HG02798 (cell line): ENCODE measurements at regions not wholly inside any gene's neighbourhood (a gene's known extent, or its start where the extent isn't known, plus 50 kb on each side); places are given as distances from the start of the nearest gene placed in this dataset.
A peak's percentile ranks its signal among the peaks of the same experiment; 100 is the strongest.

Experiments
- ATAC-seq: cut with Tn5 transposase; IDR thresholded peaks from one replicate; pipeline ENCODE4 v1.9.1; 2021; ENCODE audit warnings: mild to moderate bottlenecking; ENCODE audit not compliant: unreplicated experiment, poor library complexity

GRCh38 chr5:107268241-107268640, 402.5 kb downstream of the EFNA5 start:
- ATAC-seq = no peak

GRCh38 chr5:107266100-107266499, 404.6 kb downstream of the EFNA5 start:
- ATAC-seq = no peak

DNA sequence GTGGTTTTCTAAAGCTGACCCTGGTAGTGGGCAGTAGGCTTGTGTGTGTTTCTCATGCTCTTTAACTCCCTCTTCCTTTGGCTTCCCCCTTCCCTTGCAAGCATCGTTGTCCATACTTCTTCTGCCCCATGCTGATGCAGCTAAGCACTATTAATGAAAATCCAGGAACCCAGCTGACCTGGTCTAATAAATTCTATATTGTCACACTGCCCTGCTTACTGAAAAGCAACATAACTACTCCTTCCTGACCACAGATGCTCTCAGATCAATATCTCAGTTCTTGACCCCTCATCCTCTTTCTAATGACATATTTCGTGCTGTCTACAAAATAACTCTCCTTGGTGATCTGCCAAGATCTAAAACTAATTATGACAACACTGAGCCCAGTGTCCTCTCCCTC, 405.5 kb downstream of the EFNA5 start:
- ATAC-seq = no peak

DNA sequence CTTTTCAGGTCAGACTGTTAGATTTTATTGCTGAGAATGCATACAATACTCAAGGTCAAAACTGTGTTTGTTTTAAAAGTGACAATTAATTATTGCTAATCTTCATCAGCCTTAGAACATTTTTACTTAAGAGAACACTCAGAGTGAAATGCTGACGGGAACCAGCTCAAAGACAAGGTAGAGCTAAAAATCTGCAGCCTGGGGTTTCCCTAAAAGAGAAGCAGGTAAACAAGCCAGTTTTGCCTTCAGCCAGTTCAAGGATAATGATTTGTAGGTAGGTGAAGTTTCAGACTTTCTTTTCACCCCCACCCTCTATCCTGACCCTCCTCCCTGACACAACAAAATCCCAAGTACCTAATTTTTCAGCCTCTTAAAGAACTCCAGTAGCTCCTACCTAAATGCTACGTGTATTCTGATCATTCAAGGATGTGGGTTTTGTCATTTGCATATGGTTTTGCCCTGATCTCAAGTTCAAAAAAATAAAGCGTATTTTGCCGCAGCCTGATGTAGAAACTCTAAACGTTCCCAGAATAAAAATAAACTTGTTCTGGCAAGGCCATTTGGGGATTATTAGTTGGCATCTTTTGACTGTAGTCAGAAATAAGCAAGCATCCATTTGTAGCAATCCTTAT, 407.2 kb downstream of the EFNA5 start:
- ATAC-seq = peak; percentile 72

GRCh38 chr5:107257885-107258520, 412.7 kb downstream of the EFNA5 start:
- ATAC-seq = peak; percentile 62

GRCh38 chr5:107254902-107255234, 415.9 kb downstream of the EFNA5 start:
- ATAC-seq = no peak

DNA sequence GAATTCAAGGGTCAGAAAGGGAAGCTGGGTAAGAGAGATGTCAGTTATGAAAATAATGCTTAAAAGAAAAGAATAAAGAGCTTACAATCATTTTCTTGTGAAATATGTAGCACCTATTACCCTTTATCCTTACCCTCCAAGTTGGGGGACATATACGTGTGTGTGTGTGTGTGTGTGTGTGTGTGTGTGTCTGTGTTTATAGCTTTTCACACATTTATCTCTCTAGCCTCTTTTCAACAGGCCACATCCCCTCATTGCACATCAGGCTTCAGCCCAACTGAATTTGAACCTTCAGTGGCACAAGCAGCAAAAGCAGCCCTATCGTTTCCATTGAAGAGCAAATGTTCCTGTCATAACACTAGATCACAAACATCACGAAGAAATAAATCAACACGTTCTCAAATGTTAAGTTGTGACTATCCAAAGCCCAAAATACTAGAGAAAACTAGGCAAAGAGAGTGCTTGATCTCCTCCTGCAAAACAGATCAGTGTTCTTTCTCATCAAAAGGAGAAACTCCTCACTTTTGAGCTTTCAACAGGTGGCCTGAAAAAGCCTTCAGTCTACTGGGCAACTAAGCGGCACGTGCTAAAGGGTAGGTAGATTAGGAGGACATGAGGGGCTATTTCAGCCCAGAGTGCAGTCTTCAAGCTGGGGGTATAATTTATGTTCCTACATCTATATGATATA, 416.4 kb downstream of the EFNA5 start:
- no peak for ATAC-seq

- no peak for ATAC-seq
Observed at GRCh38 chr5:107253246-107253645, 417.5 kb downstream of the EFNA5 start.

- ATAC-seq = no peak
Observed at GRCh38 chr5:107251151-107251550, 419.6 kb downstream of the EFNA5 start.

DNA sequence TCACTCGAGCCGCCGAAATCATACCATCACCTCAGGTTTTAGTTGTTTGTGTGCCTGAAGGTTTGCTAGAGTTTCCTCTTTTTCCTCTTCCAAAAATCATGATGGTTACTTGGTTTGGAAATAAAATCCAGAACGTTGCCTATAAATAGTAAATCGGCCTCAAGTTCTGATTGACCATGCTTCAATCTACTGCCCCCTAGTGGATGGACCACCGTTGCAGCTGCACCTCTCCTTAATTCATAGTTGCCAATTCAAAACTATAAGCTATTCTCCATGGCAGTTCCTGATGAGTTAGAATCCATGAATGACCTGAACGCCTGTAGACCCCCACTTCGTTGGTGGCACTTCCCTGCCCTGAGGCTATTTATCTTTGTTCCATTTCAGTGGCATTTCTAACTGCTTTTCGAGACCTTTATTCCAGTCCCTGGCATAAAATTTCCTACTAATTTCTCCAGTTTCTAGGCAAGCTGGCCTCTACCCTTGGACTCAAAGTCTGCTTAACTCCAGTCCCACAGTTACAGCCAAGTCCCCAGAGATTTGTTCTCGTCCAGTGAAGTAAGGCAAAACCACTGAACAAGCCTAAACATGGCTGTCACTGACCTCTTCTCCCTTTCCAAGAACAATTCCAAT, 422.6 kb downstream of the EFNA5 start:
- peak; percentile 53 for ATAC-seq

DNA sequence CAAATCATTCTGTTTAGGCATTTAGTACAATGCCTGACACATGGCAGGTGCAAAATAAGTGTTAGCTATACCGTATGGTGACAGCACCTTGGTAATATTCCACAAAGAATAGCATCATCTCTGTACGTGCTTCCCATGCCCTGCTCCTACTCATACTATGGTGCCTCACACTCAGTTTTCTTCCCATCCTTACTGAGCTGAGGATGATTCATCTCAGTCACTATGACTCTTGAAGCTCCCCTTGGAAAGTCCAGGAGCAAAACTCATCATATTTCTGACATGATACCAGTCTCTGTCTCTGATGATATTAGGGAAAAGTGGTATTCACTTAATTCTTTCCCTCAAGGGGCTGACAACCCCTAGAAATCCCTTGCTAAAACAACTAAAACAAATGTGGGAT, 423.3 kb downstream of the EFNA5 start:
- ATAC-seq = no peak

- no peak for ATAC-seq
Observed at GRCh38 chr5:107243220-107243579, 427.5 kb downstream of the EFNA5 start.

DNA sequence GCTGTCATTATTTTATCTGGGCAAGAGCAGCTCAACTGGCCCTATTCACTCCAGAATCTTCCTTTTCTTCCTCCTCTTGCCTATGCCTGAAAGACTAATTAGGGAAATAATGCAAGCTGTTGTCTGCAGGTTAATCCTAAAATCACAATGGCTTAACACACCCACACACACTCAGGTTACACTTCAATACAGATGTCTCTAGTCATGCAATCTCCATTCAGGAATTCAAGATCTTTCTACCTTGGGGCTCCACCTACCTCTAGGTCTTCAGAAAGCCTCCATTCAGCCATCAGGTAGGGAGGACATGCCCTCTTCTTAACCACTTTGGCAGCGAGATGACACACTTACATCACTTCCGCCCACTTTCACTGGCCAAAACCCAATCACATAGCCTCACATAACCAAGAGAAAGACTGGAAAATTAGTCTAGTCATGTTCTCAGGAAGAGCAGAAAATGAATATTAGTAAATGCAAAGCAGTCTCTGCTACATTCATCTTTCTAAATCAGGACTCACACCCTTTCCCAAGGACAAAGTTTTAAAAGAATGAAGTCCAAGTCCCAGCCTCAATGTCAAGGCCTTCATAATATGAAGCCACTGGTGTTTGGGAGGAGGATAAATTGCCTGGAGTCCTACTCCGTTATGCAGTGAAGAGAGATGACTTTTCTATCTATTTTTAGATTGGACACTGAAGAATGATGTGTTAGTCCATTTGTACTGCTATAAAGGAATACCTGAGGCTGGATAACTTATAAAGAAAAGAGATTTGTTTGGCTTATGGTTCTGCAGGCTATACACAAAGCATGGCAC, 428.1 kb downstream of the EFNA5 start:
- no peak for ATAC-seq

DNA sequence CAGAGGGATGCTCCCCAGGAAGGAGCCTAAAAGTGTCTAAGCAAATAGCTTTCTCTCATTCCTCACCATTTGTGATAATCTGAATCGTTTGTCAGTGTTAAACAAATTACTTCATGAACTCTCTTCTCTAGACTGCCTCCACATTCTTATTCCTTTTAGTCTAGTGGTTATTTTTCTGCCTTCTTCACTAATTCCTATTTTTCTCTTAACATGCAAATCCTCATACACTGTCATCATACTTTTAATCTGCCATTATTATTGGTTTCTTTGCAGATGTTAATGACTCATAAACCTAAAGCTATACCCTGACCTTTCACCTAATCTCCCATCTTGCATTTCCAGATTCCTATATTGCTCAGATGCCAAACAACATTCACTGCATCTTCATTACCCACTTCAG, 428.9 kb downstream of the EFNA5 start:
- no peak for ATAC-seq

GRCh38 chr5:107235167-107235566, 435.6 kb downstream of the EFNA5 start:
- ATAC-seq = no peak

- ATAC-seq = no peak
Observed at GRCh38 chr5:107232788-107233187, 437.9 kb downstream of the EFNA5 start.

DNA sequence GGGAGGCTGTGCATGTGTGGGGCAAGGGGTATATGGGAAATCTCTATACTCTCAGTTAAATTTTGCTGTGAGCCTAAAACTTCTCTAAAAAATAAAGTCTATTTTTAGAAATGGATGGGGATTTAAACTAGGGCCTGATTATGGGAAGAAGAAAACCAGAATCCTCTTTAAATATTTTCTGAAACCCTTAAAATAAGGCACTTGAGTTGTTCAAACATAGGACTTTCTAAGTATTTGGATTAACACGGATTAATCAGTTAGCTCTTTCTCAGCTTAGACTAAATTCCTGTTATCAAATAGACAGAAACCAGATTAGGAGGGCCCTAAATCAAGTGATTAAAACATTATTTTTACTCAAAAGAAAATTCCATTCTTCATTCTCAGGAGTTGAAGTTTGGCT, 438.4 kb downstream of the EFNA5 start:
- ATAC-seq = no peak

DNA sequence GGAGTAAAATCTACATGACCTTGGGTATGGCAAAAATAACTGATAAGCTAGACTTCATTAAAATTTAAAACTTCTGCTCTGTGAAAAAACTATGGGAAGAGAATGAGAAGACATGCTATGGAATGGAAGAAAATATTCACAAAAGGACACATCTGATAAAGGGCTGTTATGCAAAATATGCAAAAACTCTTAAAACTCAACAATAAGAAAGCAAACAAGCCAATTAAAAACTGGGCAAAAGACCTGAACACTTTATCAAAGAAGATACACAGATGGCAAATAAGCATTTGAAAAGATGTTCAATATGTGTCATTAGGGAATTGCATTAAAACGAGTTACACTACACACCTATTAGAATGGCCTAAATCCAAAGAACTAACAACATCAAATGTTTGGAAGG, 439.5 kb downstream of the EFNA5 start:
- ATAC-seq = no peak

DNA sequence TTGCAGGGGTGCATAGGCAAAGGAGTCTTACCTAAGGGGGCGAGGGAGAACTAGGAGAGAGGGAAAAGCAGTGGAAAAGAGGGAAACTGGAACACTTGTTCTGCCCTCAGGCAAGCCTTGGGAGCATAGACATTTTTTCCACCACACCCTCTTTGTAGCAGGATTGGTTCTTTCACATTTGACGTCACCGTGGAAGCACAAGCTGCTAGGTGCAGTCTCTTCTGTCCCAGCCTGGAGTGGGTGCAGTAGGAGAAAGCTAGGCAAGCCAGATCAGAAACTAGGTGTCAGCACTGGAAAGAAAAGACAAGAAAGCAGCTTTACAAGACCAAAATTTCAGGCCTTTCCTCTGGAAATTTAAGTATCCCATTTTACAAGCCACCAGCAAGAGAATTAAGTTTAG, 440.4 kb downstream of the EFNA5 start:
- ATAC-seq = no peak

GRCh38 chr5:107228226-107228625, 442.5 kb downstream of the EFNA5 start:
- no peak for ATAC-seq

GRCh38 chr5:107224272-107224671, 446.5 kb downstream of the EFNA5 start:
- ATAC-seq = no peak
